GM13976 (cell line): ENCODE measurements at regions not wholly inside any gene's neighbourhood (a gene's known extent, or its start where the extent isn't known, plus 50 kb on each side); places are given as distances from the start of the nearest gene placed in this dataset.

ENCODE experiments used
- DNase-seq: peaks from one replicate; pipeline ENCODE4 v3.0.0; 2012; ENCODE audit warnings: low spot score
- CTCF ChIP-seq: IDR thresholded peaks from 2 replicates; pipeline ENCODE4 v1.5.1; 2012; ENCODE audit warnings: borderline replicate concordance, mild to moderate bottlenecking; ENCODE audit not compliant: insufficient read depth; ENCODE audit errors: extremely low read depth, missing control alignments, control extremely low read depth
- in situ Hi-C: fragments of 300-500 bp; cut with MboI; formaldehyde crosslinking; loops from one replicate; pipeline ENCODE4 v1.12.0; 2022; ENCODE audit warnings: low sequenced_read_pairs, mixed read lengths, inconsistent platforms; ENCODE audit not compliant: unreplicated experiment

- no peak for DNase-seq
- no peak for TF ChIP-seq CTCF
- in situ Hi-C loops: no loop called here
Measured at GRCh38 chr1:232432313-232432712, 197.6 kb downstream of the SIPA1L2 start.

GRCh38 chr1:232431748-232432147 lies 198.2 kb downstream of the SIPA1L2 start:
- no peak for DNase-seq
- in situ Hi-C loops: no loop called here
- TF ChIP-seq CTCF: no peak

- no peak for TF ChIP-seq CTCF
- DNase-seq: no peak
- in situ Hi-C loops: no loop called here
Measured at GRCh38 chr1:232431326-232431725, 198.6 kb downstream of the SIPA1L2 start.

- in situ Hi-C loops: no loop called here
- no peak for TF ChIP-seq CTCF
- DNase-seq: no peak
Measured at GRCh38 chr1:232430467-232430866, 199.5 kb downstream of the SIPA1L2 start.

GRCh38 chr1:232428786-232429530 lies 201.0 kb downstream of the SIPA1L2 start:
- in situ Hi-C loops: no loop called here
- no peak for DNase-seq

GRCh38 chr1:232428036-232428645 lies 201.8 kb downstream of the SIPA1L2 start:
- in situ Hi-C loops: no loop called here
- no peak for TF ChIP-seq CTCF
- no peak for DNase-seq

More at GRCh38 chr1:232428786-232429530, 201.0 kb downstream of the SIPA1L2 start:
- TF ChIP-seq CTCF: no peak
